GM12875 (cell line): ENCODE measurements at regions not wholly inside any gene's neighbourhood (a gene's known extent, or its start where the extent isn't known, plus 50 kb on each side); places are given as distances from the start of the nearest gene placed in this dataset.

Experiments
- H3K4me3 ChIP-seq: one replicate; pipeline ENCODE4 v1.5.1; 2011; ENCODE audit warnings: low read depth, low read length, control low read depth
- CTCF ChIP-seq: IDR thresholded peaks from 2 replicates; pipeline ENCODE4 v1.5.1; 2011; ENCODE audit warnings: low read depth, mild to moderate bottlenecking, control low read depth, inconsistent platforms, low read length, moderate library complexity, borderline replicate concordance; ENCODE audit not compliant: insufficient read depth

- TF ChIP-seq CTCF, result no peak
- no peak overlapping the region for H3K4me3 ChIP-seq
Observed at GRCh38 chr3:135636596-135636995, 328.9 kb upstream of the PPP2R3A start.

GRCh38 chr3:135637013-135637412 is 328.5 kb upstream of the PPP2R3A start:
- H3K4me3 ChIP-seq, result no peak overlapping the region
- TF ChIP-seq CTCF, result no peak

GRCh38 chr3:135641761-135642160 is 323.8 kb upstream of the PPP2R3A start:
- TF ChIP-seq CTCF, result no peak
- no peak overlapping the region for H3K4me3 ChIP-seq

GRCh38 chr3:135645541-135645940 is 320.0 kb upstream of the PPP2R3A start:
- no peak overlapping the region for H3K4me3 ChIP-seq
- no peak for TF ChIP-seq CTCF

- no peak overlapping the region for H3K4me3 ChIP-seq
- TF ChIP-seq CTCF, result no peak
Observed at GRCh38 chr3:135646873-135647272, 318.7 kb upstream of the PPP2R3A start.

GRCh38 chr3:135649361-135649760 is 316.2 kb upstream of the PPP2R3A start:
- no peak for TF ChIP-seq CTCF
- H3K4me3 ChIP-seq, result no peak overlapping the region

GRCh38 chr3:135650309-135650708 is 315.2 kb upstream of the PPP2R3A start:
- no peak overlapping the region for H3K4me3 ChIP-seq
- TF ChIP-seq CTCF, result no peak
